G401.6 (cell line): ENCODE measurements at regions not wholly inside any gene's neighbourhood (a gene's known extent, or its start where the extent isn't known, plus 50 kb on each side); places are given as distances from the start of the nearest gene placed in this dataset.
"Not testable (repeated sequence)": the region's sequence is repeated elsewhere in the genome, so short reads cannot be mapped to it uniquely, and the experiment has no call there.

Source experiments
- FAIRE-seq: peaks from 2 replicates; lab custom pipeline; 2012; peaks lifted over from hg19 to GRCh38; lab: Jason Lieb, UNC

DNA sequence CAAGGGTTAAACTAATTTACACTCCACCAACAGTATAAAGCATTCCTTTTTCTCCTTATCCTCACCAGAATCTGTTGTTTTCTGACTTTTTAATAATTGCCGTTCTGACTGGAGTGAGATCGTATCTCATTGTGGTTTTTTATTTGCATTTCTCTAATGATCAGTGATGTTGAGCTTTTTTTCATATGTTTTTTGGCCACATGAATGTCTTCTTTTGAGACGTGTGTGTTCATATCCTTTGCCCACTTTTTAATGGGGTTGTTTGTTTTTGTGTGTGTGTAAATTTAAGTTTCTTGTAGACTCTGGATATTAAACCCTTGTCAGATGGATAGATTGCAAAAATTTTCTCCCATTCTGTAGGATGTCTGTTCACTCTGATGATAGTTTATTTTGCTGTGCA lies 345.7 kb upstream of the ZNF608 start:
- not testable (repeated sequence) for FAIRE-seq

DNA sequence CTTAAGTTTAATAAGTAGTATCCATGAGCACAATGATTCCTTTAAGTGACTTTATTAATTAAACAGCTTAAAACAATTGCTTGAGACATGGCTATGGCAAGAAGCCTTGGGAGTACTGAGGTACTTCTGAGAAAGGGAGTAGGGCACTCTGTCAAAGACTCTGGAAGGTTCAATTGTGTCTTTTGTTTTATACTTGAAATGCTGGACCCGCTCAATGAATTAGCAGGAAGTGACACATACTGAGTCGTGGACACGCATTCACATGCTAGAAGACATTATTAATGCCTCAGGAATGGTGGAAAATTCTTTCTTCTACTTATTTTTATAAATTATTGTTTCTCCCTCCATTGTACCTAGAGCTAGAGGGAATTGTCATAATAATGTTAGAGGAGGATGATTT lies 347.3 kb upstream of the ZNF608 start:
- no peak for FAIRE-seq

DNA sequence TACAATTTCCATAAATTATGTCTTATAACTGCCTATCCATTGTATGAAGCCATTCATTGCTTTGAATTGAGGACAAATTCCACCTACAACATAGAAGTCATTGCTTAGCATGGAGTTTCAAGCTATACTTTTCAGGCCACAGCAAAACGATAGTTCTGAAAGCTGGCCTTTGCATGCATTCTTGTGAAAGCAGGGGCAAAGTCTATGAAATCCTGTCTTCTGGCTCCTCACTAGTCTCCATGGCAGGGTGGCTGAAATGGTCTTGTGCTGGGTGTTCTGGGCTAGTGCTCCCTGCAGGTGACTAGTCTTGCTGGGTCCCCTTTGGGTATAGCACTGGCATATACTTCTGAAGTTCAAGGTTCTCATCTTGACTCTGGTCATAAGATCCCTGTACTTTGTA lies 353.9 kb upstream of the ZNF608 start:
- no peak for FAIRE-seq

DNA sequence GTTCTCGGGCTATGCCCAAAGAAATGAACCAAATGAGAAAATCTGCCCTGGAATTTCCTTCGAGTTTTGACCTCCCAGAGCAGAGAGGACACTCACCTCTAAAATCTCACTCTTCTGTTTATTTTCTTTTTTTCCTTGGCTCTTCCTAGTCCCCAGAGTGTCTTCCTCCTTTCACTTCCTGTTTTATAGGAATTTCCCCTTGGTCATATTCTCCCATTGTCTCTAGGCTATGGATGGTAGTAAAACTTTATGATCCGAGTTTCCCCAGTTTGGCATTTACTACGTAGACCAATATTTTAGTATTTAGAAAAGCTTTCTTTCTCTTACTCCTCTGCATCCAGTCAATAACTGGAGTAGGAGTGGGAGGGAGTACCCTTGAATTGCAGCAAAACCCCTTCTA lies 354.5 kb upstream of the ZNF608 start:
- no peak for FAIRE-seq

DNA sequence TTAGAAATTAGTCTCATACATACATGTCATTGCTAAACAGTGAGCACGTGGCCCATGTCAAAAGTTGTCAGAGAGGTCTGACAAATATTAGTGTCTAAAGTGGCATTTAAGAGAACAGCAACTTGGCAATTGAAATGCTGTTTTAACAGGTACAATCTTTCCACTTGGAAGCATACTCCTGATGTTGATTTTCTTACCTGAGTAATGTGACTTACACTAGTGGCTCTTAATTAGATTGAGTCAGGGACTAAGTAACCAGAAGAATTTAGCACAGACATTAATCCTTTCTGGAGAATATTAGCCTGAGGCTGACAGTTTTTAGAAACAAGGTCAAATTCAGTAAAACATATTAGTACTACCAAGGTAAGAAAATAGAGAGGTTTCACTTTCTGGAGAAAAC lies 357.0 kb upstream of the ZNF608 start:
- FAIRE-seq = no peak

DNA sequence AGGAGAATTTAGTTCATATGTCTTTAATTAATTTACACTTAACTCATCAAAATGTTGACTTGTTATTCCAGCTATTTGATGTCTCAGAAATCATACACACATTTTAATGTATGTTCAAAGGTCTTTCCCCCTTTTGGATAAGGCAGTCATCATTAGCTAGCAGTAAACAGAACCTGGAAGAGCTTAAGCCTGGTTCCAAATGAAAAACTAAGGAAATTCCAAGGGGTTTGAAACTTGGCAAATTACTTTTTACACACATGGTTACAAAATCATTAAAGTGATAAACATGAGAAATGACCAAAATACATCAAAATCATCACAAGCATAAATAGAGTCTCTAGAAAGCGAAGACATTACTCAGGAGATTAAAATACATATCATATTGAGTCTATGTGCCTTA lies 359.8 kb upstream of the ZNF608 start:
- no peak for FAIRE-seq

DNA sequence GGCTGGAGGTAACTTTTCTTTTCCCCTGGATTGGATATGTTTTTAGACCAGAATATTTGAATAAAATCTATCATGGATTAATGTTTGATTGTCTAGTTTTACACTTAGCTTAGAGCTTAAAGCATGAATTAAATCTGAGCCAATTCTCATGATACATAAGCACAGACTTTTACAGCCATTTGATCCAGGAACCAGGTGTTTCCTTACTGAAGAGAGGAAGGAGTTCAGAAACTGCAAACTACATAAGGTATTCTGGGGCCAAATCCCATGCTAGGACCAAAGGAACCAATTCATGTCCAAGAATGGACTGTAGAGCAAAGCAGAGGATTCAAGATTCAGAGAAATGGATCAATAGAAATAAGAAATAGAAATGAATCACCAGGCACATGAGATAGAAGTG lies 360.4 kb upstream of the ZNF608 start:
- FAIRE-seq = no peak

DNA sequence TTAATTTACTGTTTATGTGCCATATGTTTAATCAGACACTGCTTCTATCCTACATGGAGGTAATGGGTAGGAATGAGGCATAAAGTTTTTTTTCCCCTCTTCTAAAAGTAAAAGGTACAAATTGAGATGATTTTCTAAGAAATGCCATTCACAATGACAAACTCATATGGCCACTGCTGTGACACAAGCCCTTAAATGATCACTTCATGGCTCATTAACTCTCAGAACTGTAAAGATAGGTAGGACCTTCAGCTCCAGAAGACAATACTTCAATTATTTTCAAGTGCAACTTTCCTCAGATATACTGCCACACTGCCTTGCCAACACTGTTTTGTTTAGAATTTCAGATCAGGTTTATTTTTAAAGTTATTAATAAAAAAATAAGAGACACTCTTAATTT lies 362.9 kb upstream of the ZNF608 start:
- no peak for FAIRE-seq

DNA sequence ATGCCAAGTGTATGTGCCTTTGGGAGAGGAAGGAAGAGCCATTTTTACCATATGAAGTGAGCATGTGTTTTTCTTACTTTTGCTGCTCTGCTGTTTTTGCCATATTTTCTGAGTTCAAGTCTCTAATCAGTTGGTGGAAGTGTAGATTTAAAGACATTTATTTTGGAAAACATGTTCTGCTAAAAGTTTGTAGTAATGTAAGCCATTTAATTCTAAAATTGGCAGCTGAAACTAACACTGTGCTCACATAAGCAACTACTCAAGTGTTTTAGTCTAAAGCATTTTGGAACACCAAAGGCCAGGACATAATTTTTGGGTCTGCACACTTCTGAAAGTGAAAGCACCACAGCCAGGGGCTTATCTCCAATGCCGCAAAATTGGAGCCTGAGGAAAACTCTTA lies 363.4 kb upstream of the ZNF608 start:
- FAIRE-seq = no peak

DNA sequence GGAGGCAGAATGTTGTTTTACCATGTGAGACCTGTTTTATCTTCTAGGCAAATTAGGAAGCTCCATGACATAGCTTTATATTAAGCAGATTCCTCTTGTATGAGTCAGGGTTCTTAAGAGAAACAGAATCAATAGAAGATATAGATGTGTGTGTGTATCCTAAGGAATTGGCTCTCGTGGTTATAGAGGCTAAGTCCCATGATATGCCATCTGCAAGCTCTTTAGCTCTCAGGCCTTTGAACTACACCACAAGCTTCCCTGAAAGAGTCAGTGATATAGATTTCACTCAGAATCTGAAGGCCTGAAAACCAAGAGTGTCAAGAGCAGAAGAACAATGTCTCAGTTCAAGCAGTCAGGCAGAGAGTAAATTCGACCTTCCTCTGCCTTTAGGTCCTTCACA lies 365.8 kb upstream of the ZNF608 start:
- no peak for FAIRE-seq

DNA sequence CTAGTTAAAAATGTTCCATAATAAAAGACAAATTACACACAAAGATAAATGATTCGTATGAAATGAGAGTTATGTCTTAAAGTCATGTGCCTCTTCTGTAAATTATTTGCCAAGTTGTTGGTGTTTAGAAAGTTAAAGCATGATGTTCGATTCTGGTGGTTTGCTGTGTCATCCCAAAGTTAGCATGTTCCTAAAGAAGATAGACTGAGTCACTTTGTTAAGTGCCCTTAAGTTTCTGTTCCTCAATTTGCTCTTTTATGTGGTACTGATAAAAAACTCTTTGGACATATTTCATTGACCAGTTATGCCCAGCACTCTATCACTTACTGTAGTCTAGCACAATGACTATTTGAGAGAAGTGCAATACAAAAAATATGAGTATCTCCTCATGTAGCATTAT lies 366.9 kb upstream of the ZNF608 start:
- no peak for FAIRE-seq

DNA sequence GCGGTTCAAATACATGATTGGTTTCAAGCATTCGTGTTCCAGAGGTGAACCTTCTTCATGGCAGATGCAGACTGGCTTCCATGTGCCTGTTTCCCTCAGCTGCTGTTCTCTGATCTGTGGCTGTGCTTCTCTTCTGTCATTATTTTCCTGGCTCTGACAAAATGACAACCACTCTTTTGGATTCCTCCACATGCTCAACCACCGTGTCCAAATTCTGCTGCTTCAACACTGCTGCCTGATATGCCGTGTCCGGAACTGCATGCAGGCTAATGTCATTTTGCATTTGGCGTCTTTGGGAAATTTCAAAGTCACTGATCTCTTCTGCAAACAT lies 368.7 kb upstream of the ZNF608 start:
- no peak for FAIRE-seq

DNA sequence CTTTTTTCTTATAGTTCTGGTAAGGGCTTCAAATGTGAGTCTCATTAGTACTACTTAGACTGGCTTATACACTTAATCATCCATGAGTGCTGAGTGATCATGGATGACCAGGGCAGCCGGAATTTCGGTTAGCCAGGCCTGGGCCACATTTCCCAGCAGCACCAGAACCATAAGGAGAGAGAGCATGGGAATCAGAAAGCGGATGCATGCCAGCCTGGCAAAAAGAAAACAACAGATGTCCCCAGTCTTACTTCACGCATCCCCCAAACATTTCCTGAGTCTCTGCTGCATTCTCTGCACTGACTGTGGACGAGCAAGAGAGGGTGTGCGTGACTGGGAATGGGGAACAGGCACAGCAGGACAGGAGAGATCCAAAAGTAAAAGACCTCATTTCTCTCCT lies 371.1 kb upstream of the ZNF608 start:
- no peak for FAIRE-seq

DNA sequence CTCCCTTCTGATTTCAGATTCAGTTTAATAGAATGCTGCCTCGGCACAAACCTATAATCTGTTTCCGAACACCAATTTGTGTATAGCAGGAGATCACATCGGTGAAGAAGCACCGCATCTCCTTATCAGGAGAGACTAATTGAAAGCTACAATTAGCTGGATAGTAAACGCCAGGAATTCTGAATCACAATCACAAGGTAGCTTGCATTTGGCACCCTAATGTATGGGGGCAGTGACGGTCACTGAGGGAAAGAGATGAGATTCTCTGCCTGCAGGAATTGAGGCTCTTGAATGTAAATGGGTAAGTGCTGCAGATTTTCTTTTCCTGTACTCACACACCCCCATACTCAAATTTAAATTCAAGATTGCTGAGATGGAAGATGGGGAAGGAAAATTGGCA lies 373.6 kb upstream of the ZNF608 start:
- FAIRE-seq = no peak

DNA sequence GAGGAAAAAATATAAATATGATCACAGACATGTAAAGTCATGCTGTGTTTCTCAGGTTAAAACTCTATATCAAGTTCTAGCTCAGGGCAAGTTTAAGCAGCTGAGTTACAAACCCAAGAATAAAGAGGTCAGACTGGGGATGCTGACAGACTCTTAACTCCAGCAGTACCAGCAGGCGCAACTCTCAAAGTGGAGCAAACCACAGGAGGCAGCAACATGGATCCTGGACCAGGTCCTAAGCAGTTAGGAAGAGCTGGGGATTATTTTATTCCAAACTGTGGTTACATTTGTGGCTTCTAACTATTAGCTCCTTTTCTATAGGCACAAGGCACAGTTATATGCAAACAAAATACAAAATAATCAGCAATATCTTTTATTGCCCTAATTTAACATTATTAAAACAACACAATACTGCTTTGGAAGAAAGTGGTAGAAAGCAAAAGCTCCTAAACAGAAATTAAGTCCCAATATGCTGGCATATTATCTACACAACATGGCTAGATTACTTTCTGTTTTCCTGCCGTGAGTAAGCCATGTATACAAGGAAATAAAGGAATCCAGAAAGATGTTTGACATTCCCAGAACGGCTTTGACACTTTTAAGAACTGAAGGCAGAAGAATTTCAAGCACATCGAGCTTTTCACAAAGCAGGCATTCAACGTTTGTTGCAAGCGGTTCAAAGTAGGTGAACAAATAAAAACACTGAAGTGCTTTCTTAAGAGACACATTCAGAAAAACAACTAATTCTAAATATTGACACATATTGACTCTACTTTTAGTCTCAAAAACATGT lies 378.8 kb upstream of the ZNF608 start:
- FAIRE-seq = no peak

DNA sequence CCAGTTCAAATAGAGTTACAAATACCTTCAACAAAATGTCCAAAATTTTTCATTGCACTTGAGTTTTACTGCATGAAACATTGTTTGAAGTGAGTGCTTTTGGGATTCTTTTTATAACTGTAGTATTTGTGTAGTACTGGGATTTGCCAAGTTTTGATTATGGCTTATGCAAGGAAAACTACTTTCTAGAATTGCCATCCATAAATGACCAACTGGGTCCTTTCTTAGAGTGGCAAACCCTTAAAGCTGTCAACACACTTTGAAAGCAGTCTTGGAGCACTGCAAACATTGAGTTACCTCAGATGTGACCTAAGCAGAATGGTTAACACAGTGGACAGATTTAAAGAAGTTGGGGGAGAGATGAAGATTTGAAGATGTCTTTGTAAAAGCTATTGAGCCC lies 379.6 kb upstream of the ZNF608 start:
- FAIRE-seq = no peak

DNA sequence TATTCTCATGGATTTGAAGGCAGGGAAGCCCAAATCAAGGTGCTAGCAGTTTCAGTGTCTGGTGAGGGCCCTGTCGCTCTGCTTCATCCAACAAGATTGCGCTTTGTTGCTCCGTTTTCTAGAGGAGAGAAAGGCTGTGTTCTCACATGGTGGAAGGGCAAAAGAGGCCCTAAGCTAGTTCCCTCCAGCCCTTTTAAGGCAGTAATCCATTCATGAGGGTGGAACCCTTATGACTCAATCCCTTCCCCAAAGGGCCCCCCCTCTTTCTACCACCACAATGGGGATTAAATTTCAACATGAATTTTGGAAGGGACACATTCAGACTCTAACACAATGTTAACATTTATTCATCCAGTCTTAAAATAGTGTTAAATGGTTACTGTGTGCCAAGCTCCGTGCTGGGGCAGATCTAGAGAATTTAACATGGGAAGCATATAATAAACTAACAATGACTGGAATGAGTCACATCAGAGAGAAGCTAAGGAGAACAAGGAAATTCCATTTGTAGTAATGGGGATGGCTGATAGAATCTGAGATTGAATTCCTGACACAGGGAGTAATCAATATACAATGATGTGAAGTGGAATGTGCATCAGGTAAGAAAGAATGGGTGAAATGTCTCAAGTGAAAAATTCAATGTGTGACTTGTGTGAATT lies 382.8 kb upstream of the ZNF608 start:
- FAIRE-seq = no peak

DNA sequence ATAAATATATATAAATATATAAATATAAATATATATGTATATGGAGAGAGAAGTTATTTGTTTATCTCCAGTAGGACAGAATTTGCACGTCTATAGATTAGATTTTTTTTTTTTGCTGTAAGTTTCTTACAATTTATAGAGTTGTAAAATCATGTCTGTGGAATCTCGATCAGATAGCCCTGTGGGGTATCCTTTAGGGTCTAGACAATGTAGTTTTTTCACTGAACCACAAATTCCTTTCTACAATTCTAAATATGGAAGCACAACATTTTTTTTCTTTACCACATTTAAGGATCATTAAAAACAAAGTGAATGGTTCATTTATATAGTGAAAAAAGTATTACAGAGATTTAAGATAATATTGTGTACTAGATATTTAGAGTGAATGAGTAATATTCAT lies 384.2 kb upstream of the ZNF608 start:
- no peak for FAIRE-seq

DNA sequence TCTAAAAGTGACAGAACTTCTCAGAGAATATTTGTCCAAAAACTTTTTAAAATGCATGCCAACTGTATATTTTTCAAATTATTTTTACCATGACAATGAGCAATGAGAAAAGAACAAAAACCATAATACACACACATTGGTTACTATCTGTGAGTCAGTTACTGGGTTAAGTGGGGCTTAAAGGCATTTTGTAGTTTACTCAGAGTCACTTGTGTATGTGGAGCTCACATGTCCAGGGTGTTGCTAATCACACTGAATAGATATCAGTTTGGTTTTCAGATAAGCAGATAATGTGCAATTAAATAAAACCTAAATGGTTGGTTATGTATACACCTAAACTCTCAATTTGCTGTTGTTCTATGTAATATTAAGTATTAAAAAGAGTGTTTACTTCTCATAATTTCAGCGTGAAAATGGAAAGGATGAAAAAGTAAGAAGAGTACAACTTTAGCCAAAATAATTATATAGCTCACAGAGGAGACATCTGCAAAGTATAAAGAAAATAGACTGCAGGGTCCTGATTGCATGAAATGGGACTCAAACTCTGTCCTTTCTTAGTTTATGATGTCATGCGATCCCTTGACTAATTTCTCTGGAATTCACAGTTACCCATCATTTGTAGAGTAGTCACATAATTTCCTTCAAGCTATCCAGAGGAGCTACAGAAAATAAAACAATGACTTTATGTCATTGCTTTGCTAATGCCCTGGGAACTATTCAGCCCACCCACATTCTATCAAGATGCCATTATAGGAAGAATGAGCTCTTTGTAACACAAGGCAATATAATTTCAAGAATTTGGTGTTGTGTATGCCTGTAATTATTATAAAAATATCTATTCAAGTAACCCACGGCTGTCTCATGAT lies 388.0 kb upstream of the ZNF608 start:
- no peak for FAIRE-seq

DNA sequence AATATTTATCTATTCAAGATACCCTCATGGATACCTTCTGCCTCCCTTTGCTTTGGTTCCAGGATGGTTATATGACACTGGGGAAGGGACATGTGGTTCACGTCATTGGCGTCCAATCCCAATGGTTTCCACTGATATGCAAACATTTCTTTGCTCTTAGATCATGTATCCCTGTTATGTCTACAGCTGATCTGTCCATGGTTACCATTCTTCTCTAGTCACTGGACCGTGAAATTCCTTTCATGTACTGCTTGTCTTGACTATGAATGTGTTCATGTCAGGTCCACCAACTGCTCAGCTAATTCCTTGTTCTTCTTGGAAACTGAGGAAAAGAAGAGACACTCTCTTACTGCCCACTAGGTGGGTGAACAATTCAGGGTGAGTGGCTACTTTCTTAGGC lies 391.1 kb upstream of the ZNF608 start:
- no peak for FAIRE-seq

DNA sequence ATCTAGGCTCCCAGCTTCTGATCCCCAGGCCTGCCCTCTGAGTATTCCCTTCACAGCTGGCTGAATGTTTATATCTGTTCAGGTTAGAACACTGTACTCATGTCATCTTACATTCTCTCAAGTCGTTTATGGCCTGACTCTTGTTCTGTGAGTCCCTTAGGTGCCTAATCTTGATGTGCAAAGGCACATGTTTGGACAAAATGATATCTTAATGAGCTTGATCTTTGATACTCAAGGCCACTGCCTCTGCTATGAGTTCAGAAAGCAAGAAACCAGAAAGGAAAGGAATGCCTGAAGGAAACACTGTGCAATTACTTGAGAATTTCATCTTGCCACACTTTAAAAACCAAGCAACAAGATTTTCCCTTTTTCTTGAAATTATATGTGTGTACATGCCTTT lies 391.8 kb upstream of the ZNF608 start:
- FAIRE-seq = no peak

DNA sequence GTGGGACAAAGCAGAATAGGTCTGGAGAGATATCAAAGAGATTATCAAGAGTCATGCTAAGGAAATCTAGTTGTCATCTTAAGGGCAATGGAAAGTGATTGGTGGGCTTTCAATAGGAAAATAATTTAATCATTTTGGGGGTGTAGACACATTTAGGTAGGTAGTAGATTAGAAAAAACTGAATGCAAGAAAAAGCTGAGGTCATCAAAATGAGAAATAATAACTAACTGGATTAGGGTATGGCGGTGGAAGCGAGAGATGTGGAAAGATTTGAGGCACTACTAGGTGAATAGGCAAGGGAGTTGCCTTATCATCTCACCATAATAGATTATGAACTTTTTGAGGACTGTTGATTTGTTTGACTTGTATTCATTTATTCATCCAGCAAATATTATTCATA lies 393.2 kb upstream of the ZNF608 start:
- no peak for FAIRE-seq

DNA sequence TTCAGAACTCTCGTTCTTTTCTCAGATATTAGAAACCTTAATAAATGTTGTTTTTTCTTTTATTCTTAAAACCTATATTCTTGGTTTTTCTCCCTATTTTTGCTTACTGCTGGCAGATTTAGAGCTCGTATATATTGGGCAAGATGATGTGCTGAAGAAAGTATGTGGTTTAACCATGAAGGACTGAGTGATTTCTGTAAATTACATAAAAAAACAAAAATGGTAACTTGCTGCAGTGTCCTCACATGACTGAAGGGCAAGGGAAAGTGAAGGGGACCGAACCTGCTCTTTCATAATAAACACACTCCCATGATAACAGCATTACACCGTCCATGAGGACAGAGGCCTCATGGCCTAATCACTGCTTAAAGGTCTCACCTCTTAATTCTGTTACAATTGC lies 393.8 kb upstream of the ZNF608 start:
- FAIRE-seq = no peak

DNA sequence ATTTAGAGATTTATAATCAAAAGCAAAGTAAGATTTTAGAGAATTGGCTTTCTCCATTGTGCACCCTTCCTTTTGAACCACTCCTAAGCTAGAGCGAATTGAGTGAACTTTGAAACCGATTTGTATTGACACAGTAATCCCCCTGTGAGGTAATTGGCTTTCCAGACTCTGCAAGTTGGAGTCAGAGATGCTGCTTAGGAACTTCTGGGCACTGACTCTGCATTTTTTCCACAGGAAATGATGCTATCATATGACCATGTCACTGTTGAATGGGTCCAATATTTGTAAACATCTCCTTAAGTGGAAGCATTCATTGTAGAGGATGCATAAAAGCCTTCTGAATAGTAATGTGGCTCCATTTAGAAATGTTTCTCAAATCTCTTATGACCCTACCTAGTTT lies 394.4 kb upstream of the ZNF608 start:
- FAIRE-seq = no peak
